Gastrocnemius medialis (tissue), 4 donors: ENCODE measurements at regions not wholly inside any gene's neighbourhood (a gene's known extent, or its start where the extent isn't known, plus 50 kb on each side); places are given as distances from the start of the nearest gene placed in this dataset.
"Not testable (repeated sequence)": the region's sequence is repeated elsewhere in the genome, so short reads cannot be mapped to it uniquely, and the experiment has no call there.

ENCODE experiments used
- ATAC-seq, 2 donors: fragments of 150-250 bp; one replicate each; pipeline ENCODE4 v1.9.1; 2016
- DNase-seq, 2 donors: peaks; one replicate each; pipeline ENCODE4 v3.0.0-alpha.2; 2019
- H3K27ac ChIP-seq, 4 donors: fragments of 200-600 bp; sonication (generic); 1 replicate in 1 of 4; 2 replicates in 3 of 4; pipeline ENCODE4 v1.5.1; 2016 to 2018; ENCODE audit warnings: mild to moderate bottlenecking in 2 of 4, moderate library complexity in 1 of 4
- H3K27me3 ChIP-seq, 3 donors: fragments of 200-600 bp; sonication (generic) in 2 of 3; 1 replicate in 1 of 3; 2 replicates in 2 of 3; pipeline versions ENCODE4 v1.5.1 to v1.6.0; 2016 to 2019; ENCODE audit warnings: mild to moderate bottlenecking in 1 of 3, moderate library complexity in 1 of 3
- H3K36me3 ChIP-seq, 2 donors: fragments of 200-600 bp; sonication (generic) in 1 of 2; one replicate each; pipeline ENCODE4 v1.5.1; 2017 to 2018
- H3K4me1 ChIP-seq, 2 donors: fragments of 200-600 bp; sonication (generic) in 1 of 2; one replicate each; pipeline ENCODE4 v1.5.1; 2016 to 2017; ENCODE audit warnings: mild to moderate bottlenecking in 2 of 2
- H3K4me3 ChIP-seq, 4 donors: fragments of 200-600 bp; sonication (generic) in 3 of 4; 1 replicate in 1 of 4; 2 replicates in 3 of 4; pipeline ENCODE4 v1.5.1; 2016 to 2019; ENCODE audit warnings: mild to moderate bottlenecking in 2 of 4
- H3K9me3 ChIP-seq, 3 donors: fragments of 200-600 bp; sonication (generic) in 2 of 3; 1 replicate in 1 of 3; 2 replicates in 2 of 3; pipeline ENCODE4 v1.5.1; 2016 to 2019
- POLR2A ChIP-seq, 2 donors: fragments of 450-650 bp; IDR thresholded peaks; one replicate each; pipeline ENCODE4 v1.6.1; 2017; ENCODE audit warnings: antibody characterized with exemption in 2 of 2, mild to moderate bottlenecking in 2 of 2, moderate library complexity in 2 of 2
- in situ Hi-C, 4 donors: fragments of 200-750 bp; cut with MboI; loops; one replicate each; pipeline versions ENCODE4 v1.15.0 to v1.8.0; 2017; ENCODE audit warnings: low sequenced_read_pairs in 4 of 4
- intact Hi-C: fragments of 100-400 bp; cut with DNase I; formaldehyde crosslinking; loops from one replicate; pipeline ENCODE4 v1.15.1; 2023; ENCODE audit warnings: low total_unique reads
- TF ChIP-seq, protein P1 (sequence below), 5 experiments: fragments of 450-650 bp in 3 of 5; fragments of 200-600 bp in 2 of 5; sonication (generic) in 2 of 5; IDR thresholded peaks in 4 of 5; conservative IDR thresholded peaks in 1 of 5; 1 replicate in 4 of 5; 2 replicates in 1 of 5; pipeline ENCODE4 v1.5.1; 2016 to 2019; ENCODE audit warnings: antibody characterized with exemption in 5 of 5, mild to moderate bottlenecking in 3 of 5, moderate library complexity in 3 of 5

DNA sequence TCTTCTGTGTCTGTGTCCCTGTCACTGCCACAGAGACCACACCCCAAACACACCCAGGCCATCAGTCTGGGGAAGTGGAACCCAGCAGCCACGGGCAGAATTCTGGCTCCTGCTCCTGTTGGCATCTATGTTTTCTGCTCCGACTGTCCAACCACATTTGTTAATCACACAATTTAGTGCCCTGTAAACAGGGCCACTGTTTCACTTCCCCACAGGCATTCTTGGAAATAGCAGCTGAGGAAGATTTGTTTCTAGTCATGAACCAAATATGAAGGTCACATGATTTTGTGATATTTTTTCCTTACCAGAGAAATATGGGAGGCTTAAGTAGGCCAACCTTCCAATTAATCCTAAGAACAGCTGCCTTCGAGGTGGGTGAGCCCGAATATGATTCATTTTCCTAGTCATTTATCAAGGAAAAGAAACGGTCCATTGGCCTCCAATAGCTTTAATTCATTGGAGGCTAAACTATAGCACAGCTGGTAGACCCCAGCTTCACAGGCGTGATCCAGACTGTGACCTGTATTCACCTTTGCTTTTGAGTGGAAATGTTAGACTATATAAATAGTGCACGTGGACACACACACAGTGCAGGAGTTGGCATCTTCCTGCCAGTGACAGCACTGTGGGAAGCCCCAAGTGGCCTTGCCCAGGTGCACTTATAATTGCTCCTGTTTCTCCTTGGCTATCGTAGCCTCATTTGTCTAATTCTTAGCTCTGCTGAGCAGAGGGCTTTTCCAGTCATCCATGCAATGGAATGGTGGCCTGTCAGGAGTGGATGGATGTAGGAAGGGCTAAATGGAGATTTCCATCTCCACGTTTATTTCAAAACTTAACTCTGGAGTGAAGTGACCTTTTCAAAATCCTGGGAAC, 267.9 kb downstream of the LPIN1 start:
- in situ Hi-C loops (no loop called here), intact Hi-C loops (no loop called here)
- Histone ChIP-seq H3K27me3 (no peaks in the 10 kb centered on the region), H3K9me3 (no peaks in the 10 kb centered on the region), H3K4me3 (no peak overlapping the region), H3K27ac (no peak overlapping the region), H3K4me1 (no peaks in the 10 kb centered on the region), H3K36me3 (no peaks in the 10 kb centered on the region)
- no peak for TF ChIP-seq POLR2A (IDR thresholded peaks at IDR 0.05)
- TF ChIP-seq, protein P1, sequence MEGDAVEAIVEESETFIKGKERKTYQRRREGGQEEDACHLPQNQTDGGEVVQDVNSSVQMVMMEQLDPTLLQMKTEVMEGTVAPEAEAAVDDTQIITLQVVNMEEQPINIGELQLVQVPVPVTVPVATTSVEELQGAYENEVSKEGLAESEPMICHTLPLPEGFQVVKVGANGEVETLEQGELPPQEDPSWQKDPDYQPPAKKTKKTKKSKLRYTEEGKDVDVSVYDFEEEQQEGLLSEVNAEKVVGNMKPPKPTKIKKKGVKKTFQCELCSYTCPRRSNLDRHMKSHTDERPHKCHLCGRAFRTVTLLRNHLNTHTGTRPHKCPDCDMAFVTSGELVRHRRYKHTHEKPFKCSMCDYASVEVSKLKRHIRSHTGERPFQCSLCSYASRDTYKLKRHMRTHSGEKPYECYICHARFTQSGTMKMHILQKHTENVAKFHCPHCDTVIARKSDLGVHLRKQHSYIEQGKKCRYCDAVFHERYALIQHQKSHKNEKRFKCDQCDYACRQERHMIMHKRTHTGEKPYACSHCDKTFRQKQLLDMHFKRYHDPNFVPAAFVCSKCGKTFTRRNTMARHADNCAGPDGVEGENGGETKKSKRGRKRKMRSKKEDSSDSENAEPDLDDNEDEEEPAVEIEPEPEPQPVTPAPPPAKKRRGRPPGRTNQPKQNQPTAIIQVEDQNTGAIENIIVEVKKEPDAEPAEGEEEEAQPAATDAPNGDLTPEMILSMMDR (IDR thresholded peaks at IDR 0.05 in 4 of 5, conservative IDR thresholded peaks at IDR 0.05 in 1 of 5) = no peak
- no peak for ATAC-seq
- DNase-seq = peak in 1 of 2 donors; percentile 34

DNA sequence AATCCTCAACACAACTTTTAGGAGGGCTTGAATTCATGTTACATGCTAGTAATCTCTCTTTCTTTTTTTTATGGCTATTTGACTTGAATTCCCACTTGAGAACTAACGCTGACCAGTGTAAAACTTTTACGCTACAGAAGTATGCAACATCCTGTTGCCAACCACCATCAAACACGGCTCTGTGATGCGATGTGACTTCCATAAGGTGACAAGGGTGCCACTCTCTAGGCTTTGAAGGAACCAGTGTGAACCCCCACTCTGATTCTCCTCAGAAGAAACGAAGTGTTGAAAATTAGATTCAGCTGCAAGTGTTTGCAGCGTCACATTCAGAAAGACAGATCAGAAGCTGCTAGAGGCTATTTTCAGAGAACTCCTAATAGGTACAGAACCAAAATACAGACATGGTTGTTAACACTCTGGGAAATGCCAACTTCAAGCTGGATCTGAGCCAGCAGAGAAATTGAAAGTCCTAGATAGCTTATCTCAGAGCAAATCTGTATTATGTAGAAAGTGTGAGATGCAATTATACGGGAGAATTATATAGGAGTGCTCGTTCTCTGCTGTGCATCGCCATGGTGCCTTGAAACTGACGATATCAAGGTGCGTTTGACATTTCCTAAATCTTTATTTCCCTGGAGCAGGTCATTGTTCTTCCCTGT, 271.2 kb downstream of the LPIN1 start:
- no peak for ATAC-seq
- Histone ChIP-seq H3K4me1 (no peaks in the 10 kb centered on the region), H3K36me3 (no peaks in the 10 kb centered on the region), H3K4me3 (no peak overlapping the region), H3K9me3 (peaks cover 0 to 10% (median 2%) of the 10 kb centered on the region in 3 donors), H3K27ac (no peak overlapping the region), H3K27me3 (no peaks in the 10 kb centered on the region)
- in situ Hi-C loops (no loop called here), intact Hi-C loops (no loop called here)
- TF ChIP-seq, protein P1 (IDR thresholded peaks at IDR 0.05 in 4 of 5, conservative IDR thresholded peaks at IDR 0.05 in 1 of 5) = no peak
- no peak for TF ChIP-seq POLR2A (IDR thresholded peaks at IDR 0.05)
- DNase-seq = no peak

DNA sequence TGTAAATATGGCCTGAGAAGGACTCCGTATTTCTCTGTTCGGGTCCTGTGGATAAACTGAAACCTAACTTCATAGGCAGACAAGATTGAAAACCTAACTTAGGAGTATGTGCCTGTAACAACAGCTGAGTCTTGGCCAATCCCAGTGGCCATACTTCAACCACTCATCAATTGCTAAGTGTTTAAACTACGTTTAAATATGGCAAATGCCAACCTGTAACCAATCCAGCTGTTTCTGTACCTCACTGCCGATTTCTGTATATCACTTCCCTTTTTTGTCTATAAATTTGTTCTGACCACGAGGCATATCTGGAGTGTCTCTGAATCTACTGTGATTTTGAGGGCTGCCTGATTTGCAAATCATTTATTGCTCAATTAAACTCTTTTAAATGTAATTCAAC, 272.3 kb downstream of the LPIN1 start:
- intact Hi-C loops, ATAC-seq, H3K27me3 ChIP-seq, H3K36me3 ChIP-seq, DNase-seq, H3K4me1 ChIP-seq, H3K4me3 ChIP-seq, H3K27ac ChIP-seq, in situ Hi-C loops: not testable (repeated sequence)
- H3K9me3 ChIP-seq = peaks cover 0 to 10% (median 2%) of the 10 kb centered on the region in 3 donors

DNA sequence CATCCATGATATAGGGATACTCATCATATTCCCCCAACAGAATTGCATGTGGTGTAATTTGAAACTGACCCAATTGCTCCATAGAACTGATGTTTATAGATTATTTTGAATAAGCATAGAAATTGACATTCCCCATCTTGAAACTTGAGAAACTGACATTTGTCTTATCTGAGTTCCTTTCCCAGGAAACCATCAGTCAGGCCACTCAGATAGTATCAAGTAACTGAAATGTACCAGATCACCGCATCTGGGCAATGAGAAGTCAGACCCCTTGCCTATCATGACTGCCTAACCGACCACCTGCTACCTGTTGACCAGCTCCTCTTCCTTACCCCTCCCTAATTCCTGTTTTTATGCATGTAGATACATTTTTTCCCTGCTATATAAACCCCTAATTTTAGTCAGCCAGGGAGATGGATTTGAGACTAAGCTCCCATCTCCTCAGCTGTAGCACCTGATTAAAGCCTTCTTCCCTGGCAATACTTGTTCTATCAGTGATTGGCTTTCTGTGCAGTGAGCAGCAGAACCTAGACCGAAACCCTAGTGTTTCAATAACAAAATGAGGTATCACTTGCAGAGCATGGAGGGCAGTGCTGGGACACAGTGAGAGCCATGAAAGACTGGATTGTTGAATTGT, 274.5 kb downstream of the LPIN1 start:
- TF ChIP-seq POLR2A (IDR thresholded peaks at IDR 0.05) = no peak
- TF ChIP-seq, protein P1 (IDR thresholded peaks at IDR 0.05 in 4 of 5, conservative IDR thresholded peaks at IDR 0.05 in 1 of 5) = no peak
- peaks cover 0 to 10% (median 2%) of the 10 kb centered on the region in 3 donors for H3K9me3 ChIP-seq
- in situ Hi-C loops (no loop called here), intact Hi-C loops (no loop called here)
- DNase-seq (no peak), ATAC-seq (no peak)
- H3K4me3 ChIP-seq = no peak overlapping the region
- H3K27me3 ChIP-seq = no peaks in the 10 kb centered on the region
- no peaks in the 10 kb centered on the region for H3K36me3 ChIP-seq
- no peaks in the 10 kb centered on the region for H3K4me1 ChIP-seq
- H3K27ac ChIP-seq = no peak overlapping the region

DNA sequence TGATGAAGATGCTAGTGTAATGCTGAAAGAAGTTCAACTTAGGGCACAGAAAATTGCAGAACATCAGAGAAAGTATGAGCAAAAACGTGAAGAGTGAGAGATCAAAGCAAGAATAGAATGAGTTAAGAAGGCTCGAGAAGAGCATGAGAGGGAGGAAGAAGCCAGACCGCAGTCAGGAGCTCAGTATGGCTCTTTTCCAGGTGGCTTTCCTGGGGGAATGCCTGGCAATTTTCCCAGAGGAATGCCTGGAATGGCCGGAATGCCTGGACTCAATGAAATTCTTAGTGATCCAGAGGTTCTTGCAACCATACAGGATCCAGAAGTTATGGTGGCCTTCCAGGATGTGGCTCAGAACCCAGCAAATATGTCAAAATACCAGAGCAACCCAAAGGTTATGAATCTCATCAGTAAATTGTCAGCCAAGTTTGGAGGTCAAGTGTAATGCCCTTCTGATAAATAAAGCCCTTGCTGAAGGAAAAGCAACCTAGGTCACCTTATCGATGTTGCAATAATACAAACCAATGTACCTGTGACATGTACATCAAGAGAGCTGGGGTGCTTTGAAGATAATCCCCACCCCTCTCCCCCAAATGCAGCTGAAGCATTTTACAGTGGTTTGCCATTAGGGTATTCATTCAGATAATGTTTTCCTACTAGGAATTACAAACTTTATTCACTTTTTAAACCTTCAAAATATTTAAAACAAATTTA, 277.9 kb downstream of the LPIN1 start:
- H3K27ac ChIP-seq, H3K4me3 ChIP-seq, ATAC-seq, intact Hi-C loops, H3K36me3 ChIP-seq, DNase-seq, H3K27me3 ChIP-seq, in situ Hi-C loops, H3K4me1 ChIP-seq: not testable (repeated sequence)
- peaks cover 0 to 10% (median 2%) of the 10 kb centered on the region in 3 donors for H3K9me3 ChIP-seq
